Activated CD4-positive, CD25-positive, alpha-beta regulatory T cell (primary cell): ENCODE measurements at regions not wholly inside any gene's neighbourhood (a gene's known extent, or its start where the extent isn't known, plus 50 kb on each side); places are given as distances from the start of the nearest gene placed in this dataset.

Experiments used
- DNase-seq, 4 experiments: peaks; one replicate each; lab custom pipeline; 2025; lab: John Stamatoyannopoulos, UW

- no peak for DNase-seq
Measured at GRCh38 chr3:24937228-24937627, 442.6 kb upstream of the THRB start.

DNA sequence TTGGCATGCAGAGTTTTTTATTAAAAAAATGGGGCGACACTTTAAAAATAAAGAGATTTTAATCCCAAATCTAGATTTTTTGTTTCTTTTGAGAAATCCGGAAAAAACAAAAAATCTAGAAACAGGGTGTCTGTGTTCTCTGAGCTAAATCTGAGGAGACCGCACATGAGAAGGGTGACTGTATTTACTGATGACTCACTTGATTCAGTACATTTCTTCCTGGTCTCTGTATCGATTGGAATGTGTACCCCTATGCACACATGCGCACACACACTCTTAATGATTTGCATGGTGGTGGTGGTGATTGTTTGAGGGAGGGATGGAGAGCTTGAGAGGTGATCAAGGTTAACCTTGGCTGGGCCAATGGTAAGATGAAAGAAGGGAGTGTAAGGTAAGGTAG is 443.1 kb upstream of the THRB start:
- DNase-seq, result no peak

- no peak for DNase-seq
Measured at GRCh38 chr3:24943961-24944360, 449.3 kb upstream of the THRB start.

DNA sequence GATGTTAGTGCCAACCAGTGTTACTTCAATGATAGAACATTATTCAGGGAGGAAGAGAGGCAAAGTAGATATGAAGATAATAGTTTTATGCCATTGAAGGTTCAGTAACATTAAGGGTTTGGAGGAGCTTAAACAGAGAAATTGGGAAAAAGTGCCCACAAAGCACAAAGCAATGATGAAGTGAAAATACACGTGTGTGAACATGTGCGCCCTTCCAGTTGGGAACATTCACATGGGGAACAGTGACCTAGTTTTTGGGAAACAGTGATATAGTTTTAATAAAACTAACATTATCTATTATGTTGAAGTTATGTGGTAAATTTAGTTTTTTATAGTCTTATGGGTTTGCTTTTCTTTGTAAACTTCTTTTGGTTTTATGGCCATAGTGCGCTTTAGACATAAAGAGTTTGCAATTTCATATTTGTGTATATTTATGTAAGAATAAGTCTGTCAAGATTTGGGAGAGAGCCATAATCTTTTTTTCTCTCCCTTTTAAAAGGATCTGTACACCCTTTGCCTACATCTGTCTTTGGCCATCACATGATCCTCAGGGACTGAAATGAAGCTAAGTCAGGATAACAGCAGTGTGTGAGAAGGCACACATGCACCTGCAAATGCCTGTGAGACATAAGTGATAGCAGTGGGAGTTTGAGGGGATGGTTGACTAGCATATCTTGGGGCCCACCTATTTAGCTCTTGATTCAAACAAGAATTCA is 450.3 kb upstream of the THRB start:
- DNase-seq, result no peak

- no peak for DNase-seq
Measured at GRCh38 chr3:24945563-24945962, 450.9 kb upstream of the THRB start.

- DNase-seq, result no peak
Measured at GRCh38 chr3:24947103-24947502, 452.5 kb upstream of the THRB start.

DNA sequence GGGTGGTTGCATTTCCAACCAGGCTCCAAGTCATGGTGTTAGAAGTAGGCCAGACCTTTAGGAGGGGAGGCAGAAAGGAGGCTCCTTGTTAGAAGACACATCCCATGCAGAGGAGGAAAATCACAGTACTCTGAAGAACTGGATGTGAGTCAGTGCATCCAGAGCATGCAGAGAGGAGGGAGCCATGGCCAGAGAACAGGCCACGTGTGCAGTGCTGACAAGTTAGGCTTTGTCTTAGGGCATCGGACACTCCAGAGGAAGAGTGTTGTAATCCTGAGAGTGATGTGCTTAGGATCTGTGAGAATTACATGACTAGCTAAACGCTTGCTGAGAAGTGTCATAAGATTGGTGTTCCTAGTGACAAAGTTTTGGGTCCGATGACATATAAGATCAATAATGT is 456.5 kb upstream of the THRB start:
- DNase-seq, result no peak

GRCh38 chr3:24952388-24952787 is 457.7 kb upstream of the THRB start:
- DNase-seq, result no peak

GRCh38 chr3:24953060-24953771 is 458.6 kb upstream of the THRB start:
- DNase-seq, result no peak

DNA sequence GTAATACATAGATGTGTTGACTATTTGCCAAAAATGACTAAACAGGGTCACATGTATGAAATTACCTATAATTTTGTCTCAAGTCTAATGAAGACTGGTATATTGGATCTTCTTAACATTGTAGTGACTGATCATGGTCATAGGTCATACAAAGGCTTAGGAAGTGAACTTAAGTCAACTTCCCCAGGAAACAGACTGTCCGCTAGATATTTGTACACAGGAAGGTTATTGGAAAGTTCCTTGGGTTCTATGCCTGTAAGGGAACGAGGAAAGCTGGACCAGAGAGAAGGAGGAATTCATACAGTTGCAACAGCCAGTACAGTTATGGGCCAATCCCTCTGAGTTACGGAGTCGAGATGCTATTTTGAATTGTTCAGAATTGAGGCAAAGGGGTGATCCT is 462.0 kb upstream of the THRB start:
- no peak for DNase-seq

GRCh38 chr3:24958271-24958670 is 463.6 kb upstream of the THRB start:
- DNase-seq, result no peak

GRCh38 chr3:24958910-24959447 is 464.3 kb upstream of the THRB start:
- no peak for DNase-seq

DNA sequence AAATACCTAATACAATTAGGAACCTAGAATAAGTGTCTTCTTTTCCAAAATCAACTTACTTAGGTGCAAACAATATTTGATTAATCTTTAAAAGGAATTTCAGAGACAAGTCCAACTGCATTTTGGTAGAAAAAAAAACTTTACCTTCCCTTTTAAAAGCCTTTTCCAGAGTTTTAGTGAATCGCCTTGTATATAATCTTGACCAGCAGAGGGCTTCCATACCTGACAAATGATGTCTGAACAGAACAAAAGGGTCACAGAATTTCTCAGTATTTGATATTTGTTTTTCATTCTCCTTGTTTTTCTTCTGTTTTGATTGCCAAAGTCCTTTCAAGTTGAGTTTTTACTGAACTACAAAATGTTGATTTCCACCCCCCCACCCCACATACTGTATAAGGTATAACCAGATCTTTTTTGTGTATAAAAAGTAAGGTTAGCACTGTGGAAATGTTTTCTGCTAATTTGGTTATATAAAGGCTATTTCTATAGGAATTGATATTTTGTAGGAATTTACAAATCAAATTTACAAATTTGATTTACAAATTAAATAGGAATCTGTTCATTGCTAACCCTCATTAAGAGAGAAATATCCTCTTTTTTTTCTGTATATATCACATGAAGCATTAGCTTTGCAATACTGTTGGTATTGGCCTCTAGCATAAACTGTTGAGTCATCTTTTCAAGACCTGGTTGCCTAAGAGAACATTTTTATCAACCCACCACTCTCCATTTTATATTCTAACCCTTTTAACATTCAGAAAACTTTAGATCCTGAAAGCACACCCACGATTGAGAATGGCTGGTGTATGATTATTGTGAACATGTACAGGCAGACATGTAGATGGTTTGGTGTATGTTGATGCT is 464.1 kb upstream of the RARB start:
- DNase-seq, result no peak

DNA sequence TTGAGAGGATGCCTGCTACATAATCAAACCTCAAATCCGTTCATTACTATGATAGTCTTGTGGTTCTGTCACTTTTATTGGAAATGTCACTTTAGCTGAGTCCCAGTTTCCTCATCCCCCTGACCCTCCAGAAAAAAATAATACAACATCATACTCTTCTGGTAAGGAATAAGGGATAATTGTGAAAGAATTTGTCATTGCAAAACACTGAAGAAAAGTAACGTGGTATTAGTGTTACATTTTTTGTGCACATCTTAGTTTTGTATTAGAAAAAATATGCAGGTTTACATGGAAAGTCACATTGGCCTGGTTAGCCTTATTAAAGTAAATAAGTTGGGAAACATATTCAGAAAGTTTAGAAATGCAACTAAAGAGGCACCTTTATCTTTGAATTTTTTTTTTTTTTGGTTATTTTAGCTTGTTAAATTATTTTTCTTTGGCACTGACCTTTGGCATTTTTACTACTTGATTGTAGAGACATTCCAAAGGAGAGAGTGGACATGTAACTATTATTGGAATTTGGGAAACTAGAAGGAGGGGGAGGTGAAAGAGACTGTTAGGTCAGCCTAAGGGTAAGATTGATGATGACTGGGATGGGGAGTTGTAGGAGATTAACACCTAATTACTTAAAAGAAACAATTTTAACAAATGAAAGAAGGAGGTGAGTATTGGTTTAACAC is 462.2 kb upstream of the RARB start:
- DNase-seq, result no peak

DNA sequence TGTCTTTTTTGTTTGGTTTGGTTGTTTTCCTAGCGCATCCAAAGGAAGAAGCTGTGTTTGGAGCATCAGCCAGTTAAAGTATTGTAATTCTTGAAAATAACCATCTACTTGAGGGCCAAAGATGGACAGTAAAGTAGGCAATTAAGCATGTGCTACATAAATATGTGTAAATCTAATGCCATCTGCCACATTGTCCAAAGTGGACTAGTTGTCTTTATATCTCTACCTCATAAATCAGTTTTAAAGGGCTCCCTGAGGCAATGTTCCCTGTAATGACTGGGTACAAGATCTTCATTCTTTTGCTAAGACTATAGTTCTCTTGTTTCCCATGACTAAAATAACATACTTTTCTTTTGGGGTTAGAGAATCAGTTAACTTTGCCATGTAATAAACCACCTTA is 460.0 kb upstream of the RARB start:
- no peak for DNase-seq

DNA sequence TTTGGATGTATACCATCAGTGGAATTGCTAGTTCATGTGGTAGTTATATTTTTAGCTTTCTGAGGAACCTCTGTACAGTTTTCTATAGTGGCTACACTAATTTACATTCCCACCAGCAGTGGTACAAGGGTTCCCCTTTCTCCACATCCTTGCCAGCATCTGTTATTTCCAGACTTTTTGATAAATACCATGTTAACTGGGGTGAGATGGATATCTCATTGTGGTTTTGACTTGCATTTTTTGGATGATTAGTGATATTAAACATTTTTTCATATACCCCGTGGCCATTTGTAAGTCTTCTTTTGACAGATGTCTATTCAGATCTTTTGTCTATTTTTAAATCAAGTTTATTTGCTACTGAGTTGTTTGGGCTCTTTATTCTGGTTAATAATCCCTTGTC is 455.6 kb upstream of the RARB start:
- no peak for DNase-seq

DNA sequence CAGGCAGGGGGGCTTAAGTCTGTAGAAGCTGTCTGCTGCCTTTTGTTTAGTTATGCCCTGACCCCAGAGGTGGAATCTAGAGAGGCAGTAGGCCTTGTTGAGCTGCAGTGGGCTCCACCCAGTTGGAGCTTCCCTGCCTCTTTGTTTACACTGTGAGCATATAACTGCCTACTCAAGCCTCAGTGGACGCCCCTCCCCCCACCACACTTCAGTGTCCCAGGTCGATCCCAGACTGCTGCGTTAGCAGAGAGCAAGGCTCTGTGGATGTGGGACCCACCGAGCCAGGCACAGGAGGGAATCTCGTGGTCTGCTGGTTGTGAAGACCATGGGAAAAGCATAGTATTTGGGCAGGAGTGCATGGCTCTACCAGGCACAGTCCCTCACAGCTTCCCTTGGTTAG is 446.8 kb upstream of the RARB start:
- DNase-seq, result no peak

- no peak for DNase-seq
Measured at GRCh38 chr3:24981924-24982323, 446.1 kb upstream of the RARB start.

DNA sequence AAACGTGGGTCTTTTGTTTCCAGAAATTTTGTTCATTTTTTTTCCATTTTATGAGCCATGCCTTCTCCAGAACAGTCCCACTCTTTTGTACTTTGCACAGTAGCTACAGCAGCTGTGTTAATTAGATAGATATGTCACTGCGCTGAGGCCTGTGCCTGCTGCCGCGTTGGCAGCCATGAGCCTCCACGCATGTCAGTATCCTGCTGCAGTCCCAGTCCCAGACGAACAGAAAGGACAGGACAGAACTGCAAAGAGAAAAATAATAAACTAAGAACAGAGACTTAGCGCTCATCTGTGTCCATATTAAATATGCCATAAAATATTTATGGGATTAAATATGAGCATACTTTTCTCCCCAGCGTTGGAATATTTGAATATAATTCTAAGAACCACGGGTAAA is 442.4 kb upstream of the RARB start:
- DNase-seq, result no peak

GRCh38 chr3:24986612-24987011 is 441.5 kb upstream of the RARB start:
- DNase-seq, result no peak

GRCh38 chr3:24999357-24999756 is 428.7 kb upstream of the RARB start:
- DNase-seq, result no peak

- DNase-seq, result no peak
Measured at GRCh38 chr3:25000971-25001591, 427.0 kb upstream of the RARB start.
